Mucosa of stomach (tissue), 1 donor: ENCODE measurements at regions not wholly inside any gene's neighbourhood (a gene's known extent, or its start where the extent isn't known, plus 50 kb on each side); places are given as distances from the start of the nearest gene placed in this dataset.

ENCODE experiments used
- H3K27me3 ChIP-seq: one replicate; pipeline ENCODE4 v1.7.0; 2013; ENCODE audit warnings: mild to moderate bottlenecking, low read length; ENCODE audit not compliant: control insufficient read depth, insufficient read depth
- H3K36me3 ChIP-seq: one replicate; pipeline ENCODE4 v1.7.0; 2013; ENCODE audit warnings: low read length; ENCODE audit not compliant: control insufficient read depth, insufficient read depth
- H3K4me1 ChIP-seq: one replicate; pipeline ENCODE4 v1.7.0; 2013; ENCODE audit warnings: mild to moderate bottlenecking, low read length; ENCODE audit not compliant: control insufficient read depth, insufficient read depth
- H3K4me3 ChIP-seq: one replicate; pipeline ENCODE4 v1.7.0; 2013; ENCODE audit warnings: low read length
- H3K9ac ChIP-seq: one replicate; pipeline ENCODE4 v1.7.0; 2013; ENCODE audit warnings: mild to moderate bottlenecking, low read length, moderate library complexity
- H3K9me3 ChIP-seq: one replicate; pipeline ENCODE4 v1.7.0; 2013; ENCODE audit warnings: mild to moderate bottlenecking, low read length, moderate library complexity; ENCODE audit not compliant: control insufficient read depth
- donor health status: Pancreatic carcinoma.

- H3K4me3 ChIP-seq, result no peak overlapping the region
- no peaks in the 10 kb centered on the region for H3K9me3 ChIP-seq
- H3K9ac ChIP-seq, result no peak overlapping the region
- H3K36me3 ChIP-seq, result no peaks in the 10 kb centered on the region
- H3K27me3 ChIP-seq, result no peaks in the 10 kb centered on the region
- no peaks in the 10 kb centered on the region for H3K4me1 ChIP-seq
These were observed 250.2 kb upstream of the MIR17HG start for GRCh38 chr13:91097269-91097668.

- H3K27me3 ChIP-seq, result no peaks in the 10 kb centered on the region
- no peaks in the 10 kb centered on the region for H3K9me3 ChIP-seq
- H3K36me3 ChIP-seq, result no peaks in the 10 kb centered on the region
- H3K4me1 ChIP-seq, result no peaks in the 10 kb centered on the region
- H3K4me3 ChIP-seq, result no peak overlapping the region
- H3K9ac ChIP-seq, result no peak overlapping the region
These were observed 247.6 kb upstream of the MIR17HG start for GRCh38 chr13:91099877-91100276.

GRCh38 chr13:91100944-91101343, 246.5 kb upstream of the MIR17HG start:
- Histone ChIP-seq H3K4me3 (no peak overlapping the region), H3K27me3 (no peaks in the 10 kb centered on the region)

GRCh38 chr13:91101381-91101780, 246.1 kb upstream of the MIR17HG start:
- H3K27me3 ChIP-seq, result no peaks in the 10 kb centered on the region
- no peaks in the 10 kb centered on the region for H3K36me3 ChIP-seq
- H3K9ac ChIP-seq, result no peak overlapping the region
- no peaks in the 10 kb centered on the region for H3K9me3 ChIP-seq
- no peaks in the 10 kb centered on the region for H3K4me1 ChIP-seq
- no peak overlapping the region for H3K4me3 ChIP-seq

More at GRCh38 chr13:91100944-91101343, 246.5 kb upstream of the MIR17HG start:
- H3K9me3 ChIP-seq, result no peaks in the 10 kb centered on the region
- H3K9ac ChIP-seq, result no peak overlapping the region
- H3K4me1 ChIP-seq, result no peaks in the 10 kb centered on the region
- no peaks in the 10 kb centered on the region for H3K36me3 ChIP-seq

GRCh38 chr13:91105270-91105669, 242.2 kb upstream of the MIR17HG start:
- H3K36me3 ChIP-seq, result no peaks in the 10 kb centered on the region
- no peaks in the 10 kb centered on the region for H3K9me3 ChIP-seq
- H3K4me1 ChIP-seq, result no peaks in the 10 kb centered on the region
- no peak overlapping the region for H3K4me3 ChIP-seq
- no peaks in the 10 kb centered on the region for H3K27me3 ChIP-seq
- no peak overlapping the region for H3K9ac ChIP-seq

- no peak overlapping the region for H3K4me3 ChIP-seq
These were observed 240.9 kb upstream of the MIR17HG start for GRCh38 chr13:91106565-91106964.

GRCh38 chr13:91108315-91108714, 239.2 kb upstream of the MIR17HG start:
- Histone ChIP-seq H3K4me3 (no peak overlapping the region), H3K4me1 (no peaks in the 10 kb centered on the region), H3K9ac (no peak overlapping the region), H3K36me3 (no peaks in the 10 kb centered on the region), H3K9me3 (no peaks in the 10 kb centered on the region), H3K27me3 (no peaks in the 10 kb centered on the region)

More at GRCh38 chr13:91106565-91106964, 240.9 kb upstream of the MIR17HG start:
- H3K36me3 ChIP-seq, result no peaks in the 10 kb centered on the region
- H3K9me3 ChIP-seq, result no peaks in the 10 kb centered on the region
- H3K4me1 ChIP-seq, result no peaks in the 10 kb centered on the region
- H3K27me3 ChIP-seq, result no peaks in the 10 kb centered on the region
- no peak overlapping the region for H3K9ac ChIP-seq

GRCh38 chr13:91111476-91112200, 235.8 kb upstream of the MIR17HG start:
- Histone ChIP-seq H3K36me3 (no peaks in the 10 kb centered on the region), H3K9me3 (no peaks in the 10 kb centered on the region), H3K9ac (no peak overlapping the region), H3K4me1 (no peaks in the 10 kb centered on the region), H3K4me3 (no peak overlapping the region), H3K27me3 (no peaks in the 10 kb centered on the region)

- Histone ChIP-seq H3K9ac (no peak overlapping the region), H3K4me1 (no peaks in the 10 kb centered on the region), H3K36me3 (no peaks in the 10 kb centered on the region), H3K27me3 (no peaks in the 10 kb centered on the region), H3K4me3 (no peak overlapping the region), H3K9me3 (no peaks in the 10 kb centered on the region)
These were observed 235.1 kb upstream of the MIR17HG start for GRCh38 chr13:91112201-91112923.

- Histone ChIP-seq H3K4me3 (no peak overlapping the region), H3K27me3 (no peaks in the 10 kb centered on the region), H3K4me1 (no peaks in the 10 kb centered on the region), H3K9me3 (no peaks in the 10 kb centered on the region), H3K36me3 (no peaks in the 10 kb centered on the region), H3K9ac (no peak overlapping the region)
These were observed 234.6 kb upstream of the MIR17HG start for GRCh38 chr13:91112924-91113277.

GRCh38 chr13:91115776-91116175, 231.7 kb upstream of the MIR17HG start:
- Histone ChIP-seq H3K4me3 (no peak overlapping the region), H3K27me3 (no peaks in the 10 kb centered on the region), H3K9ac (no peak overlapping the region), H3K9me3 (no peaks in the 10 kb centered on the region), H3K36me3 (no peaks in the 10 kb centered on the region), H3K4me1 (no peaks in the 10 kb centered on the region)

GRCh38 chr13:91117351-91117750, 230.1 kb upstream of the MIR17HG start:
- Histone ChIP-seq H3K4me1 (no peaks in the 10 kb centered on the region), H3K27me3 (no peaks in the 10 kb centered on the region), H3K36me3 (no peaks in the 10 kb centered on the region), H3K4me3 (no peak overlapping the region), H3K9me3 (no peaks in the 10 kb centered on the region), H3K9ac (no peak overlapping the region)
